ENCODE measurements at regions not wholly inside any gene's neighbourhood (a gene's known extent, or its start where the extent isn't known, plus 50 kb on each side); places are given as distances from the start of the nearest gene placed in this dataset.

DNA sequence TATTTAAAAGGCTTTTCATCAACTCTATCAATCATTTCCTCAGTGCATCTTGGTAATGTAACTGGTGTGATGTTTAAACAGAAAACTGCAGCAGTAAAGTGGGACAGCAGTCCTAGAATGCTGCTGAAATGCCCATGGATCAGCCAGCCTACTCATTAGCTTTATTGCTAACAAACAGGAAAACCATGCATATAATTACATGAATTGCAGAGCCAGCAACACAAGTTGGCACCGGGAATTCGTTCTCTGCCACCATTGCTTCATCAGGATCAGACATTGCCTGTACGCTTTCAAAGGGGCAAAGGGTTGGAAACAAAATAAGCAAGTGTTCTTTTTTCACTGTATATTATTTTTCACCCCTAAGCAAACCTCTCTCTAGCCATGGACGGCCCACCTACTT, 276.2 kb upstream of the LRRC7 start:
- TF ChIP-seq, protein P1, sequence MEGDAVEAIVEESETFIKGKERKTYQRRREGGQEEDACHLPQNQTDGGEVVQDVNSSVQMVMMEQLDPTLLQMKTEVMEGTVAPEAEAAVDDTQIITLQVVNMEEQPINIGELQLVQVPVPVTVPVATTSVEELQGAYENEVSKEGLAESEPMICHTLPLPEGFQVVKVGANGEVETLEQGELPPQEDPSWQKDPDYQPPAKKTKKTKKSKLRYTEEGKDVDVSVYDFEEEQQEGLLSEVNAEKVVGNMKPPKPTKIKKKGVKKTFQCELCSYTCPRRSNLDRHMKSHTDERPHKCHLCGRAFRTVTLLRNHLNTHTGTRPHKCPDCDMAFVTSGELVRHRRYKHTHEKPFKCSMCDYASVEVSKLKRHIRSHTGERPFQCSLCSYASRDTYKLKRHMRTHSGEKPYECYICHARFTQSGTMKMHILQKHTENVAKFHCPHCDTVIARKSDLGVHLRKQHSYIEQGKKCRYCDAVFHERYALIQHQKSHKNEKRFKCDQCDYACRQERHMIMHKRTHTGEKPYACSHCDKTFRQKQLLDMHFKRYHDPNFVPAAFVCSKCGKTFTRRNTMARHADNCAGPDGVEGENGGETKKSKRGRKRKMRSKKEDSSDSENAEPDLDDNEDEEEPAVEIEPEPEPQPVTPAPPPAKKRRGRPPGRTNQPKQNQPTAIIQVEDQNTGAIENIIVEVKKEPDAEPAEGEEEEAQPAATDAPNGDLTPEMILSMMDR (IDR thresholded peaks at IDR 0.05): no peak
- no peak for TF ChIP-seq POLR2A (IDR thresholded peaks at IDR 0.05)
